Fibroblast of lung (primary cell): ENCODE measurements at regions not wholly inside any gene's neighbourhood (a gene's known extent, or its start where the extent isn't known, plus 50 kb on each side); places are given as distances from the start of the nearest gene placed in this dataset.

Experiments used
- DNase-seq, 2 donors: peaks; one replicate each; pipeline versions ENCODE4 v3.0.0 to v3.0.0-alpha.2; 2010; ENCODE audit warnings: low read depth in 2 of 2
- H2AFZ ChIP-seq: 2 replicates; pipeline ENCODE4 v1.5.1; 2012; ENCODE audit warnings: low read length, control low read depth, inconsistent platforms
- H3K27ac ChIP-seq: 2 replicates; pipeline ENCODE4 v1.5.1; 2011; ENCODE audit warnings: low read length, control low read depth; ENCODE audit not compliant: insufficient read depth
- H3K27me3 ChIP-seq: 2 replicates; pipeline ENCODE4 v1.5.1; 2011; ENCODE audit warnings: mild to moderate bottlenecking, low read length; ENCODE audit not compliant: control insufficient read depth, insufficient read depth
- H3K36me3 ChIP-seq: 2 replicates; pipeline ENCODE4 v1.5.1; 2011; ENCODE audit warnings: low read length; ENCODE audit not compliant: control insufficient read depth, insufficient read depth
- H3K4me1 ChIP-seq: 2 replicates; pipeline ENCODE4 v1.5.1; 2011; ENCODE audit warnings: low read length; ENCODE audit not compliant: control insufficient read depth, insufficient read depth; ENCODE audit errors: extremely low read depth
- H3K4me2 ChIP-seq: 2 replicates; pipeline ENCODE4 v1.5.1; 2011; ENCODE audit warnings: low read length, control low read depth; ENCODE audit not compliant: insufficient read depth; ENCODE audit errors: extremely low read depth
- H3K4me3 ChIP-seq, 4 experiments: fragments of 200-600 bp in 1 of 4; sonication (generic) in 1 of 4; replicated peaks in 1 of 4; 2 replicates each; pipeline ENCODE4 v1.5.1; 2011 to 2016; ENCODE audit warnings: low read length in 4 of 4, low read depth in 3 of 4, mild to moderate bottlenecking in 3 of 4, control low read depth in 2 of 4, inconsistent platforms in 1 of 4, mixed read lengths in 1 of 4; ENCODE audit not compliant: insufficient read depth in 1 of 4; ENCODE audit errors: control extremely low read depth in 1 of 4
- H3K79me2 ChIP-seq: 2 replicates; pipeline ENCODE4 v1.5.1; 2012; ENCODE audit warnings: mild to moderate bottlenecking, low read length, inconsistent platforms; ENCODE audit not compliant: control insufficient read depth, insufficient read depth
- H3K9ac ChIP-seq: 2 replicates; pipeline ENCODE4 v1.5.1; 2011; ENCODE audit warnings: mild to moderate bottlenecking, low read length, control low read depth; ENCODE audit not compliant: insufficient read depth
- H3K9me3 ChIP-seq: 2 replicates; pipeline ENCODE4 v1.5.1; 2012; ENCODE audit warnings: low read depth, low read length; ENCODE audit not compliant: control insufficient read depth, insufficient read depth
- H4K20me1 ChIP-seq: 2 replicates; pipeline ENCODE4 v1.5.1; 2011; ENCODE audit warnings: low read length; ENCODE audit not compliant: control insufficient read depth, insufficient read depth; ENCODE audit errors: extremely low read depth
- CTCF ChIP-seq, 2 donors: IDR thresholded peaks in 1 of 2; conservative IDR thresholded peaks in 1 of 2; 1 replicate in 1 of 2; 2 replicates in 1 of 2; pipeline ENCODE4 v1.5.1; 2011 to 2012; ENCODE audit warnings: low read length in 2 of 2, control low read depth in 1 of 2, inconsistent platforms in 1 of 2, low read depth in 1 of 2, mild to moderate bottlenecking in 1 of 2
- EZH2 ChIP-seq: IDR thresholded peaks from 2 replicates; pipeline ENCODE4 v1.5.1; 2012; ENCODE audit warnings: low read length, control low read depth, mild to moderate bottlenecking; ENCODE audit errors: missing control alignments

GRCh38 chr14:71332476-71332875, 425.2 kb downstream of the PCNX1 start:
- Histone ChIP-seq H3K9me3 (no peaks in the 10 kb centered on the region), H3K4me2 (no peak overlapping the region), H3K4me3 (no peak overlapping the region), H3K36me3 (no peaks in the 10 kb centered on the region), H2AFZ (no peak overlapping the region), H3K9ac (no peak overlapping the region), H4K20me1 (no peaks in the 10 kb centered on the region), H3K4me1 (no peaks in the 10 kb centered on the region), H3K27me3 (no peaks in the 10 kb centered on the region), H3K27ac (no peak overlapping the region), H3K79me2 (peaks cover 15% of the 10 kb centered on the region)
- DNase-seq, result no peak
- no peak for TF ChIP-seq EZH2
- no peak for TF ChIP-seq CTCF (conservative IDR thresholded peaks at IDR 0.05 in 1 of 2, IDR thresholded peaks at IDR 0.05 in 1 of 2; ENCODE audit: low read depth in 1 of 2, low read length in 2 of 2)

- no peak for DNase-seq
- Histone ChIP-seq H4K20me1 (no peaks in the 10 kb centered on the region), H3K4me3 (no peak overlapping the region), H3K9ac (no peak overlapping the region), H3K27me3 (no peaks in the 10 kb centered on the region), H3K4me2 (no peak overlapping the region), H3K4me1 (no peaks in the 10 kb centered on the region), H2AFZ (no peak overlapping the region), H3K9me3 (no peaks in the 10 kb centered on the region), H3K27ac (no peak overlapping the region), H3K36me3 (no peaks in the 10 kb centered on the region), H3K79me2 (peaks cover 18% of the 10 kb centered on the region)
- no peak for TF ChIP-seq CTCF (conservative IDR thresholded peaks at IDR 0.05 in 1 of 2, IDR thresholded peaks at IDR 0.05 in 1 of 2; ENCODE audit: low read depth in 1 of 2, low read length in 2 of 2)
- TF ChIP-seq EZH2, result no peak
Observed at GRCh38 chr14:71333705-71334104, 426.4 kb downstream of the PCNX1 start.

GRCh38 chr14:71336489-71337192, 429.4 kb downstream of the PCNX1 start:
- Histone ChIP-seq H3K4me2 (no peak overlapping the region), H4K20me1 (no peaks in the 10 kb centered on the region), H3K4me1 (no peaks in the 10 kb centered on the region), H3K4me3 (no peak overlapping the region), H3K27ac (no peak overlapping the region), H3K9ac (no peak overlapping the region), H3K79me2 (peaks cover 9% of the 10 kb centered on the region), H3K36me3 (no peaks in the 10 kb centered on the region), H3K27me3 (no peaks in the 10 kb centered on the region), H2AFZ (no peak overlapping the region), H3K9me3 (no peaks in the 10 kb centered on the region)
- no peak for DNase-seq
- no peak for TF ChIP-seq CTCF (conservative IDR thresholded peaks at IDR 0.05 in 1 of 2, IDR thresholded peaks at IDR 0.05 in 1 of 2; ENCODE audit: low read depth in 1 of 2, low read length in 2 of 2)
- TF ChIP-seq EZH2, result no peak
